Lower lobe of right lung (tissue), 2 donors: ENCODE measurements at regions not wholly inside any gene's neighbourhood (a gene's known extent, or its start where the extent isn't known, plus 50 kb on each side); places are given as distances from the start of the nearest gene placed in this dataset.
"Not testable (repeated sequence)": the region's sequence is repeated elsewhere in the genome, so short reads cannot be mapped to it uniquely, and the experiment has no call there.

Experiments
- ATAC-seq, 2 donors: fragments of 200-7000 bp; cut with Tn5 transposase; one replicate each; pipeline ENCODE4 v1.9.1; 2020 to 2022; ENCODE audit warnings: mild to moderate bottlenecking in 2 of 2, moderate library complexity in 2 of 2
- DNase-seq: peaks from one replicate; pipeline ENCODE4 v3.0.0-alpha.2; 2020
- H3K27ac ChIP-seq: fragments of 200-600 bp; one replicate; pipeline ENCODE4 v1.8.0; 2022
- H3K27me3 ChIP-seq: fragments of 200-600 bp; one replicate; pipeline ENCODE4 v1.8.0; 2022; ENCODE audit warnings: low read depth
- H3K36me3 ChIP-seq: fragments of 200-600 bp; one replicate; pipeline ENCODE4 v1.8.0; 2022; ENCODE audit warnings: mild to moderate bottlenecking
- H3K4me1 ChIP-seq: fragments of 200-600 bp; one replicate; pipeline ENCODE4 v1.8.0; 2022
- H3K4me3 ChIP-seq: fragments of 200-600 bp; one replicate; pipeline ENCODE4 v1.8.0; 2022; ENCODE audit warnings: mild to moderate bottlenecking
- H3K9me3 ChIP-seq: fragments of 200-600 bp; one replicate; pipeline ENCODE4 v1.8.0; 2022
- CTCF ChIP-seq: fragments of 200-600 bp; IDR thresholded peaks from one replicate; pipeline ENCODE4 v1.8.0; 2022; ENCODE audit warnings: antibody characterized with exemption, mild to moderate bottlenecking
- intact Hi-C: fragments of 100-400 bp; cut with DNase I; formaldehyde crosslinking; loops from one replicate; pipeline ENCODE4 v1.11.0; 2022
- donor health status: DM: no; HTN: yes; CAD: no; lungs with severe emphysema.

GRCh38 chr13:79621902-79622301, 140.9 kb downstream of the NDFIP2 start:
- Histone ChIP-seq H3K27me3 (no peaks in the 10 kb centered on the region), H3K4me3 (no peak overlapping the region), H3K4me1 (no peaks in the 10 kb centered on the region), H3K36me3 (no peaks in the 10 kb centered on the region), H3K27ac (no peak overlapping the region), H3K9me3 (no peaks in the 10 kb centered on the region)
- TF ChIP-seq CTCF, result no peak
- ATAC-seq (no peak), DNase-seq (no peak)
- intact Hi-C loops, result no loop called here

GRCh38 chr13:79621449-79621848, 140.5 kb downstream of the NDFIP2 start:
- Histone ChIP-seq H3K27me3 (no peaks in the 10 kb centered on the region), H3K4me3 (no peak overlapping the region), H3K27ac (no peak overlapping the region), H3K36me3 (no peaks in the 10 kb centered on the region), H3K9me3 (no peaks in the 10 kb centered on the region), H3K4me1 (no peaks in the 10 kb centered on the region)
- ATAC-seq (no peak), DNase-seq (no peak)
- TF ChIP-seq CTCF, result no peak
- intact Hi-C loops, result no loop called here

GRCh38 chr13:79614250-79614918, 133.4 kb downstream of the NDFIP2 start:
- ATAC-seq (no peak), DNase-seq (no peak)
- Histone ChIP-seq H3K9me3 (no peaks in the 10 kb centered on the region), H3K36me3 (no peaks in the 10 kb centered on the region), H3K4me3 (no peak overlapping the region), H3K27me3 (no peaks in the 10 kb centered on the region), H3K4me1 (no peaks in the 10 kb centered on the region), H3K27ac (no peak overlapping the region)
- intact Hi-C loops, result no loop called here
- TF ChIP-seq CTCF, result no peak

- no peaks in the 10 kb centered on the region for H3K9me3 ChIP-seq
- ATAC-seq, result no peak
- no peak for DNase-seq
- intact Hi-C loops, result no loop called here
- no peak overlapping the region for H3K27ac ChIP-seq
- no peaks in the 10 kb centered on the region for H3K36me3 ChIP-seq
- no peak overlapping the region for H3K4me3 ChIP-seq
- H3K4me1 ChIP-seq, result no peaks in the 10 kb centered on the region
- no peaks in the 10 kb centered on the region for H3K27me3 ChIP-seq
- no peak for TF ChIP-seq CTCF
Observed at GRCh38 chr13:79612604-79613003, 131.6 kb downstream of the NDFIP2 start.

- ATAC-seq, intact Hi-C loops: not testable (repeated sequence)
Observed at GRCh38 chr13:79607895-79608294, 126.9 kb downstream of the NDFIP2 start.

More at GRCh38 chr13:79607895-79608294, 126.9 kb downstream of the NDFIP2 start:
- not testable (repeated sequence) for H3K27ac ChIP-seq, DNase-seq, H3K36me3 ChIP-seq, H3K4me1 ChIP-seq, H3K4me3 ChIP-seq, H3K9me3 ChIP-seq, H3K27me3 ChIP-seq
